T-helper 22 cell (primary cell): ENCODE measurements at regions not wholly inside any gene's neighbourhood (a gene's known extent, or its start where the extent isn't known, plus 50 kb on each side); places are given as distances from the start of the nearest gene placed in this dataset.

ENCODE experiments used
- DNase-seq: peaks from one replicate; pipeline ENCODE4 v3.0.0-alpha.2; 2020; ENCODE audit warnings: low read depth

- DNase-seq: no peak
Measured at GRCh38 chr14:101467181-101467926, 93.9 kb upstream of the DIO3 start.

- DNase-seq: no peak
Measured at GRCh38 chr14:101469382-101470247, 91.7 kb upstream of the DIO3 start.

- no peak for DNase-seq
Measured at GRCh38 chr14:101470266-101470665, 91.0 kb upstream of the DIO3 start.

GRCh38 chr14:101471723-101472517 lies 89.4 kb upstream of the DIO3 start:
- DNase-seq: no peak

- no peak for DNase-seq
Measured at GRCh38 chr14:101472518-101472849, 88.8 kb upstream of the DIO3 start.

- no peak for DNase-seq
Measured at GRCh38 chr14:101473045-101473729, 88.1 kb upstream of the DIO3 start.

- DNase-seq: no peak
Measured at GRCh38 chr14:101473795-101474562, 87.3 kb upstream of the DIO3 start.

- no peak for DNase-seq
Measured at GRCh38 chr14:101474563-101475455, 86.5 kb upstream of the DIO3 start.

- DNase-seq: no peak
Measured at GRCh38 chr14:101475456-101476257, 85.6 kb upstream of the DIO3 start.

GRCh38 chr14:101476258-101476915 lies 84.9 kb upstream of the DIO3 start:
- DNase-seq: no peak

GRCh38 chr14:101476916-101477553 lies 84.3 kb upstream of the DIO3 start:
- no peak for DNase-seq

- DNase-seq: no peak
Measured at GRCh38 chr14:101477648-101478047, 83.6 kb upstream of the DIO3 start.

GRCh38 chr14:101478096-101478495 lies 83.2 kb upstream of the DIO3 start:
- DNase-seq: no peak

GRCh38 chr14:101478796-101479410 lies 82.4 kb upstream of the DIO3 start:
- no peak for DNase-seq

GRCh38 chr14:101480022-101480746 lies 81.1 kb upstream of the DIO3 start:
- no peak for DNase-seq

GRCh38 chr14:101480747-101481530 lies 80.4 kb upstream of the DIO3 start:
- DNase-seq: no peak
